ENCODE measurements at regions not wholly inside any gene's neighbourhood (a gene's known extent, or its start where the extent isn't known, plus 50 kb on each side); places are given as distances from the start of the nearest gene placed in this dataset.

GRCh38 chr15:62719316-62719715 lies 323.2 kb upstream of the TPM1 start:
- DNase-seq: no peak

- DNase-seq: no peak
Measured at GRCh38 chr15:62722237-62722636, 320.3 kb upstream of the TPM1 start.

DNA sequence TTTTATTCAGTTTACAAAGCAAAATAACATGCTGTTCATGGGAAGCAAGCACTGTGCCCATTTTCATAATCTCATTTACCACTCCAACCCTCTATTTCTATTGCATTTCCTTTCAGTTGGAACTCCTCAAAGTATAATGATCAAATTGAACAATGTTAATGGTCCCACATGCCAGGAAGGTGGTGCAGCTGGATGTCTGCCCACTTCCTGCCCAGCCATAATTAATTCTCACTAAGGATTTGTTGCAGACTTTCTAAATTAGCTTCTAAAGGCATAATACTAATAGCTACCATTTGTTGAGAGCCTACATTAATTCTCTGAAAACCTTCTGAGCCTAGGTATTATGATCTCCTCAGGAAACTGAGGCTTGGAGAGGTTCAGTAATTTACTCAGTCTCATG lies 316.1 kb upstream of the TPM1 start:
- DNase-seq: no peak

DNA sequence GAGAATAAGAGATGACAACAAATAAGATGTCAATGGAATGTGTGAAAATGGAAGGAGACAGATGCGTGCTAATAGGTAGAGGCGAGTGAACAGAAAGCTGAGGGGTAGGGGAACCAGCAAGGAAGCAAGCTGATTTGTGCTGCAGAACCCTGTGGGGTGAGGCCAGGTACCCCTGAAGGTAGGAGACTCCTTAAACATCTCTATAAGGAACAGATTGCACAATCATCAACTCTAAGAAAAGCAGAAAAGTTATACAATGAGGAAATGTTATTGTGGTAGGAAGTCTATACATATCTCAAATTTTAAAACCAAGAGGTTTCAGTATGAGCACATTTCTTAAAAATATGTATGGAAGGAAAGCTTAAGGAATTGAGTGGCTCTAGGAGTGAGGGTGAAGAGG lies 315.0 kb upstream of the TPM1 start:
- no peak for DNase-seq

DNA sequence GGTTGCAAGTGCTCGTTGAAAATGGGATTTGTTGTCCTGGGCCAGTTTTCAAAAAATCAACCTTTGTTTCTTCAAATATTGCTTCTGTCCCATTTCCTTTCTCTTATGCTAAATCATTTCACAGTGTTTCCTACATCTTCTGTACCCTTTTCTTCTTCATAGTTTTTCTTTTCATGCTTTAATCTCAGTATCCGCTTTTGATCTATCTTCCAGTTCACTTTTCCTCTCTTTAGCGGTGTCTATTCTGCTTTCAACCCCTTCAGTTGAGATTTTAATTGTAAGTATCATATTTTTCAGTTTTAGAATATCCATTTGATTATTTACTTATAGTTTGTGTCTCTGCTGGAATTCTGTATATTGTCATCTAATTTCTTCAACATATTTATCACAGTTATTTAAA lies 311.7 kb upstream of the TPM1 start:
- no peak for DNase-seq

DNA sequence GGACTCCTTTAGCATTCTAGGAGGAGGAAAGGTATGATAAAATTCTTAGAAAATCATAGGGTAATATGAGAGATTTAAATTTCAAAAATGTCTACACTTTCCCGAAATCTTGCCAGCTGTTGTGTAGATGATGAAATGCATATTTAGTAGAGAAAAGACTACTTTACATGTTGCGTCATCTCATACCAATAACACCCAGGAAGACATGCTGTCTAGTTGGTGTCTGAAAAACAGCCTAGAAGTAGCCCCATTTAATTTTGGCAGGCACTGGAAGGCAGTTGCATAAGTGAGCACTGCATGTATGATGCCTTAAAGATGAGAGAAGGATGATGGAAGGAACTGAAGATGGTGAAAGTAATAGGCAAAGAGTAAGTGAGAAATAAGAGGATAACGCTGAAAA lies 310.5 kb upstream of the TPM1 start:
- DNase-seq: no peak

DNA sequence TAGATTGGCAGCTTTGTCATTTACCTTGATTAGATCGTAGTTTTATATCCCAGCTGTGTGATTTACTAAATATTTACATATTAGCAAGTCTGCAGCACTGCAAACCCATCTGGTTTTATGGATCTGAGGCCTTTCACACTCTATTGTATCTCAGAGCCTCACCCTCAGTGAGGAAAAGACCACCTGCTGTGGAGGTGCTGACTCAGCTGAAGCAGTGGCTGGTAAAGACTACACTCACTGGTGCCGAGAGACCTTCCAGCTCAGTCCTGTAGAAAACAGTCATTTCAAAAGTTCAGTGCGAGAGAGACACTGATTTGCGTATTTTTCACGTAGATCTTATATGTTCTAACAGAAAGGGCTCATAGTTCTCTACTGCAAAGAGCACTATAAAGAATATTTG lies 307.8 kb upstream of the TPM1 start:
- DNase-seq: no peak

GRCh38 chr15:62736756-62737155 lies 305.8 kb upstream of the TPM1 start:
- no peak for DNase-seq

GRCh38 chr15:62737551-62737950 lies 305.0 kb upstream of the TPM1 start:
- no peak for DNase-seq

DNA sequence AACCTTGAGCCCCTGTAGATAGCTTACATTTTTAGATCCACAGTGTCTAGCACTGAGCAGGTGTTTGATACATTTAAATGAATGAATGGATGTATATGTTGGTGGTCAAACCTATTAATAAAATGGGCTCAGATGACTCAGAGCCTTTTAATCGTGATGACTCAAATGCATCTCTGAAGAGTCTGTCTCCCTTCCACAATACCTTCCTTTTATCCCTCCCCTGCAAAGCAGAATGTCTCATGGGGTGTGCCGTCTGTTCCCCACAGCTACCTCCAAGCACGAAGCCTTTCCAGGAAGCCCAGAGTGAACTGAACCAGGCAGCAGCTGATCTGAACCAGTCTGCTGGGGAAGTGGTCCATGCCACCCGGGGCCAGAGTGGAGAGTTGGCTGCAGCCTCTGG lies 303.5 kb upstream of the TPM1 start:
- DNase-seq: no peak

DNA sequence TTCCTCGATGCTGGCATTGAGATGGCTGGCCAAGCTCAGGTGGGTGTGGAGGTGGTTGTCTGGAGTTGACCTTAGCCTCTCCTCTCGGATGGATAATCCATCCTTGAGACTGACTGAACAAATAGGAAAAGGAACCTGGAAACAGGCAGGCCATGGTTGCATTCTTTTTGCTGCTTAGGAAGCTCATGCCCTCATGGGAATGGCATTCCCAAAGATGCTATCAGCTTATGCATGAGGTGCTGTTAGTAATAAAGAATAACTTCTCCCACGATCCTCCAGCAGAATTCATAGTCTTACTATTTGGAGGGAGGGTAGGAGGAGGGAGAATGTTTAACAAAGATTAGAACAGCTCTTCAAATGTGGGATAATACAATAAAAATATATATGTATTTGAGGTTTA lies 303.0 kb upstream of the TPM1 start:
- no peak for DNase-seq

- no peak for DNase-seq
Measured at GRCh38 chr15:62740141-62741004, 302.2 kb upstream of the TPM1 start.

GRCh38 chr15:62741106-62741505 lies 301.4 kb upstream of the TPM1 start:
- DNase-seq: no peak

DNA sequence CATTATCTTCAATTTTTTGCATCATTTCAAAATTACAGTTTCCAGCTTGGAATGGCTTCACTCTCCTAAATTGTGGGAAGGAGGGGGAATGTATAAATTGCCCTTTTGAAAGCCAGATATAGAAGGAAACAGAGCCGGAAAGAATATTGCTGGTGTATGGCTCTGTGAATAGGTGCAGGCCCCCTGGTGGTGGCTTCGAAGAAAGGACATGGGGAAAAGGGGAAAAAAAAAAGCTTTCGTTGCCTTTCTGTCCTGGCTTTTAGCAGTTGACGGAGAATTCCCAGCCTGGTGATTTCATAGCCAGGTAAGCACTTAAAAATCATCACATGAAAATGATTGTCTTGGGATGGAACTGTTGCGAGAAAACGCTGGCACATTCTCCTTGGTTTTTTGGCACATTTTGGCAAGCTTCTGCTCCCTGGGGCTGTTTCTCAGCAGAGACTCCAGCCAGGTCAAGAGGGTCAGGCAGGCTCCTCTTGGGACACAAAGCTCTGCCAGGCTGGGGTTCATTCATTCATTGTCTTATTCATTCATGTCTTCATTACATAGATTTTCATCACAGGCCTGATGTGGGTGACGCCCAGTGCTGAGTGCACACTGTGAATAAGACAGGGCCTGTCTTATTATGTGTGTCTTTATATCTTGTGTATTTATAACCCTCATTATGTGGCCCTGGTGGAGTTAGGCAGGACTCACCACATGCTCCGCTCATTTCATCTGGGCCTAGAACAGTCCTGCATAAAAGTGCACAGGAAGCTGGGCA lies 300.0 kb upstream of the TPM1 start:
- DNase-seq: peak; percentile 80

DNA sequence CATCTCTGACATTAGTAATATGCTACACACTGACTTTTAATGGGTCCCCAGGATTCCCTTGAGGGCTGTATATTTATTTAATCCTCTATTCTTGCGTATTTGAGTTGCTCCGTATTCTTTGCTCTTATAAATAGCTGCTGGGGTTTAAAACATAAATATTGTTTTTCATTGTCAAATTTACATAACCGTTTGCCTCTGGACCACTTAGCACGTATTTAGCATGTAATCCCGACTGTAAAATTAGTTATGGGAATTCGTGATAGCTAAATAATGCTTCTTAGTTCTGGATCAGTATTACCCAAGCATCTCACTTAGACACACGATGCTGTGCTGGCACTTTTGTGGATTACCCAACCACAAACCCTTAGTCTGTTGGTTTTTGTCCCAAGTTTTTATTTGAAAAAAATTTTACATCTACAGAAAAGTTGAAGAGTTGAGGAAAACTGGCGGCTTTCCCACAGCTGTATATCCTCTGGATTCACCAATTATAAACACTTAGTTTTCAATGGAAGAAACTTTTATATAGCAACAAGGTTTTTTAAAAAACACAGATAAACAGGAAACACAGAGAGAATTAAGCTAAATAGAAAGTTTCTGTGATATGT lies 296.8 kb upstream of the TPM1 start:
- no peak for DNase-seq

DNA sequence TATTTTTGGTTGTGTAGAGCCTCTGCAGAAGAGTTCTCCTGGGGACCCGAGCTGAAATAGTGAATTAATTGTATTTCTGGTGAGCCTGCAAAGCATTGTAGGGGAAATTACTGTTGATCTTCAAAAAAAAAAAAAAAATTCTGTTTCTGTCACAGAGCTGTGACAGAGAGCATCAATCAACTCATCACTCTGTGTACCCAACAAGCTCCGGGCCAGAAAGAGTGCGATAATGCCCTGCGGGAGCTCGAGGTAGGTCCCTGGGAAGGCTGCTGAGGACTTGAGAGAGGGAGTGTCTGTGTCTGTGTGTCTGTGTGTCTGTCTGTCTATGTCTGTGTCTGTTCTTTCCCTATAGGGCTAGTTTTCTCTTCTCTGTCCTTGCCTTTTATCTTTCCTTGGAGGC lies 294.4 kb upstream of the TPM1 start:
- no peak for DNase-seq

DNA sequence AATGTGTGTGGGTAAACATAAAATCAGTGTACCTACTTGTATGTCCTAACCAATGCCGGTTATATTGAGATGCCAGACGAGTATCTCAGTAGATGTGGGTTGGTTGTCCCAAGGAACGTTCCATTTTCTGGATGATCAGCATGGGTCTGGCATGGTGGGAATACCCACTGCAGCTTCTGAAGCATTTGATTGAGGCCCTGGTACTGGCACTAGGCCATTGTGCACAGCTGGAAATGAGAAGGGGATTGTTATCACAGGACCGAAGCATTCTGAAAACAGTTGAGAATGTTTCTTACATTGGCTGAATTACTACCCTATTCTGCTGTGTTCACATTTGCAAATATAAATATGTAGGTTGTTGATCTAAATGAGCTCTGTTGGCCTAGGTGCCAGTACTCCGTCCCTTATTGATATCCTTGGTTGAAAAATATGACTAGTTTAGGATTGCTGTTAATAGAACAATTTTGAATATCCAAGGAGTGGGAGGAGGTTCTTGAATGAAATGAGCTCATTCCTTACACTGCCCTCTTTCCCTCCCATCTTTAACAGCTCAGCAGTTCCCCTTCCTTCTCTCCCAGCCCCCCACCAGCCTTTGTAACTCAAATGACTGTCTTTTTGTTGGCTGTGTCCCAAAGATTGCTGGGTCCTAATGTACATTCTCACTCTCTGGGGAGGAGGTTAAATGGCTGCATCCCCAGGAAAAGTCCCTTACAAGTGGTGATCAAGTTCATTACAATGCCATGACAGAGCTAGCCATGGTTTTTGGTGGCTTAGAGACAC lies 293.3 kb upstream of the TPM1 start:
- DNase-seq: no peak

GRCh38 chr15:62750471-62750870 lies 292.1 kb upstream of the TPM1 start:
- no peak for DNase-seq

GRCh38 chr15:62752657-62753517 lies 289.7 kb upstream of the TPM1 start:
- DNase-seq: no peak

- DNase-seq: no peak
Measured at GRCh38 chr15:62753518-62754221, 288.9 kb upstream of the TPM1 start.

GRCh38 chr15:62756326-62756994 lies 286.1 kb upstream of the TPM1 start:
- DNase-seq: no peak
